GM13977 (cell line): ENCODE measurements at regions not wholly inside any gene's neighbourhood (a gene's known extent, or its start where the extent isn't known, plus 50 kb on each side); places are given as distances from the start of the nearest gene placed in this dataset.
"Not testable (repeated sequence)": the region's sequence is repeated elsewhere in the genome, so short reads cannot be mapped to it uniquely, and the experiment has no call there.

Experiments
- DNase-seq: peaks from one replicate; pipeline ENCODE4 v3.0.0; 2012; ENCODE audit warnings: low spot score
- in situ Hi-C: fragments of 300-500 bp; cut with MboI; formaldehyde crosslinking; loops from one replicate; pipeline ENCODE4 v1.12.0; 2022; ENCODE audit warnings: low sequenced_read_pairs, low pct_unique_long_range_greater_than_20kb, mixed read lengths, inconsistent platforms; ENCODE audit not compliant: unreplicated experiment
- TF ChIP-seq, protein P1 (sequence below): IDR thresholded peaks from 2 replicates; pipeline ENCODE4 v1.5.1; 2012; ENCODE audit warnings: mild to moderate bottlenecking, control low read depth; ENCODE audit not compliant: insufficient read depth; ENCODE audit errors: extremely low read depth, missing control alignments

GRCh38 chr4:66956852-66957251 lies 588.5 kb downstream of the CENPC start:
- TF ChIP-seq, protein P1, sequence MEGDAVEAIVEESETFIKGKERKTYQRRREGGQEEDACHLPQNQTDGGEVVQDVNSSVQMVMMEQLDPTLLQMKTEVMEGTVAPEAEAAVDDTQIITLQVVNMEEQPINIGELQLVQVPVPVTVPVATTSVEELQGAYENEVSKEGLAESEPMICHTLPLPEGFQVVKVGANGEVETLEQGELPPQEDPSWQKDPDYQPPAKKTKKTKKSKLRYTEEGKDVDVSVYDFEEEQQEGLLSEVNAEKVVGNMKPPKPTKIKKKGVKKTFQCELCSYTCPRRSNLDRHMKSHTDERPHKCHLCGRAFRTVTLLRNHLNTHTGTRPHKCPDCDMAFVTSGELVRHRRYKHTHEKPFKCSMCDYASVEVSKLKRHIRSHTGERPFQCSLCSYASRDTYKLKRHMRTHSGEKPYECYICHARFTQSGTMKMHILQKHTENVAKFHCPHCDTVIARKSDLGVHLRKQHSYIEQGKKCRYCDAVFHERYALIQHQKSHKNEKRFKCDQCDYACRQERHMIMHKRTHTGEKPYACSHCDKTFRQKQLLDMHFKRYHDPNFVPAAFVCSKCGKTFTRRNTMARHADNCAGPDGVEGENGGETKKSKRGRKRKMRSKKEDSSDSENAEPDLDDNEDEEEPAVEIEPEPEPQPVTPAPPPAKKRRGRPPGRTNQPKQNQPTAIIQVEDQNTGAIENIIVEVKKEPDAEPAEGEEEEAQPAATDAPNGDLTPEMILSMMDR, result no peak
- in situ Hi-C loops, result no loop called here
- DNase-seq, result no peak

- no peak for DNase-seq
- in situ Hi-C loops, result no loop called here
- TF ChIP-seq, protein P1, result no peak
Measured at GRCh38 chr4:66956426-66956825, 588.9 kb downstream of the CENPC start.

- in situ Hi-C loops, result no loop called here
- no peak for DNase-seq
- TF ChIP-seq, protein P1, result no peak
Measured at GRCh38 chr4:66955784-66956183, 589.5 kb downstream of the CENPC start.

- DNase-seq, result no peak
- TF ChIP-seq, protein P1, result no peak
- in situ Hi-C loops, result no loop called here
Measured at GRCh38 chr4:66949419-66949818, 595.9 kb downstream of the CENPC start.

- DNase-seq, result no peak
- in situ Hi-C loops, result no loop called here
- TF ChIP-seq, protein P1, result no peak
Measured at GRCh38 chr4:66946761-66947160, 598.5 kb downstream of the CENPC start.

DNA sequence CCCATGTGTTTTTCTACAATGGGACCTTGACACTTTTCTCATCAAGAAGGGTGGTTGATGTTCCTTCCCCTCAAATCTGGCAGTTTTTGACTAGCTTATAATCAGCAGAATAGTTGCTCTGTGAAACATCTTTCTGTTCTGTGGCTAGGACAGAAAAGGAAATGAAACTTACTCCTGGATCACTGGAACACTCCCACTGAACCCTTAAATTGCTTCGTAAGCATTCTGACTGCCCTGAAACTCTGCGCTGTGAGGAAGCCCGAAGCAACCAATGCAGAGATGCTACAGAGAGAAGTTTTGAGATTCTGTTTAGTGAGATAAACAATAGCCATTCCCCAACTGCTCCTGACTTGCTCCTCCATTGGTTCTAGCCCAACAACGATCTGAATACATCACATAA lies 602.2 kb downstream of the CENPC start:
- TF ChIP-seq, protein P1, result no peak
- in situ Hi-C loops, result no loop called here
- DNase-seq, result no peak

GRCh38 chr4:66931981-66932380 lies 613.3 kb downstream of the CENPC start:
- DNase-seq, in situ Hi-C loops: not testable (repeated sequence)
